Astrocyte of the spinal cord (primary cell): ENCODE measurements at regions not wholly inside any gene's neighbourhood (a gene's known extent, or its start where the extent isn't known, plus 50 kb on each side); places are given as distances from the start of the nearest gene placed in this dataset.
"Not testable (repeated sequence)": the region's sequence is repeated elsewhere in the genome, so short reads cannot be mapped to it uniquely, and the experiment has no call there.

Experiments
- DNase-seq: peaks from one replicate; pipeline ENCODE4 v3.0.0; 2011; ENCODE audit warnings: low read depth, low spot score
- H3K4me3 ChIP-seq: 2 replicates; pipeline ENCODE4 v1.5.1; 2011; ENCODE audit warnings: low read depth, mild to moderate bottlenecking, low read length, moderate library complexity
- CTCF ChIP-seq: IDR thresholded peaks from 2 replicates; pipeline ENCODE4 v1.5.1; 2012; ENCODE audit warnings: low read depth, mild to moderate bottlenecking, low read length, inconsistent platforms
- in situ Hi-C: cut with HindIII; loops from 2 replicates; pipeline ENCODE4 v1.10.0; 2017; ENCODE audit warnings: low sequenced_read_pairs

DNA sequence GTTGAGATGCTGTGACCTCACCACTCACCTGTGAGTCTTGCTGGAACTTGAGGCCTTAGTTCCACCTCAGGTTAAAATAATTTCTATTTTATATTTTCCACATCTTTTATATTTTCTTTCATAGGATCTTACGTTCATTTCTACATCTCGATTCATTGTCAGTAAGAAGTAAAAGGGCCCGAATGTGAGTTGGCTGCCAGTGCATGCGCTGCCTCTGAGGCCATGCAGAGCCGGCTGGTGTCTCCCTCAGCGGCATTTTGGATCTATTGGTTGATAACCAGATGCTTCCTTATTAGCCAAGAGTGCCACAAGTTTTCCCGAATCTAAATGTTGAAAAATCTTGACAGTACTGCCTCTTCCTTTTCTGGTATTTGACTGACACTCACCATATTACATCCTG lies 347.3 kb downstream of the TEX29 start:
- no peak for TF ChIP-seq CTCF
- no peak overlapping the region for H3K4me3 ChIP-seq
- DNase-seq, result no peak
- in situ Hi-C loops, result no loop called here

- in situ Hi-C loops, result no loop called here
- TF ChIP-seq CTCF, result no peak
- H3K4me3 ChIP-seq, result no peak overlapping the region
- DNase-seq, result no peak
Measured at GRCh38 chr13:111668451-111668850, 348.0 kb downstream of the TEX29 start.

GRCh38 chr13:111672198-111672597 lies 351.8 kb downstream of the TEX29 start:
- H3K4me3 ChIP-seq, DNase-seq, in situ Hi-C loops: not testable (repeated sequence)

DNA sequence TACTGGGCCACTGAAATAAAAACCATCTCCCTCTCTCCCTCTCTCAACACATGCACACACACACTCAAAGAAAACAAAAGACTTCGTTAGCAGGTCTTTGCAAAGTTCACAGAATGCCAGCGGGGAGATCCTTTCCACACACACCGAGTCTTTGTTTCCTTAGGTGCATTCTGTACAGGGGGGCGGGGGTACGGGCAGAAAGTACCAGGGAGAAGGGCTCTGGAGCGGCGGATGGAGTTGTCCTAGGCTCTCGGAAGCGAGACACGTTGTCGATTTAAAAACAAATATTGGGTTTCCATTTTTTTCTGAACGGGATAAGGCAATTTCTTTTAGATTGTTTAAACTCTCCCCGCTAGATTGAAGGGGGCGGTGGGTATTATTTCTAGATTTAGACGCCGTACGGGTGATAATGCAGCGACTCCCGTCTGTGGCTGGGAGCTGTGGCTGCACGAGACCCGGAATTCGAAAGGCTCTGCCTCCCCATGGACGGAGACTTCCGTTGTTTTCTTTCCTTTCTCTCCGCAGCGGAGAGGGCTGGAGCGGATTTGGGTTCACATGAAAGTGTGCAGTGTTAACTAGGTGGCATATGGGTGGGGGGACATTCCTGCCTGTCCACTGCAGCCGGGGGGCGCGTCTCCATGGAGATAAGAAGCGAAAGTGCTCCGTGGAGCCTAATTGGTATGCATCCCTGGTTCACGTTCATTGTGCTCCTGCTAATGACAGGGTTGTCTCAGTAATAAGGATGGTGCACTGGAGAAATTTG lies 357.9 kb downstream of the TEX29 start:
- in situ Hi-C loops, DNase-seq, H3K4me3 ChIP-seq: not testable (repeated sequence)

DNA sequence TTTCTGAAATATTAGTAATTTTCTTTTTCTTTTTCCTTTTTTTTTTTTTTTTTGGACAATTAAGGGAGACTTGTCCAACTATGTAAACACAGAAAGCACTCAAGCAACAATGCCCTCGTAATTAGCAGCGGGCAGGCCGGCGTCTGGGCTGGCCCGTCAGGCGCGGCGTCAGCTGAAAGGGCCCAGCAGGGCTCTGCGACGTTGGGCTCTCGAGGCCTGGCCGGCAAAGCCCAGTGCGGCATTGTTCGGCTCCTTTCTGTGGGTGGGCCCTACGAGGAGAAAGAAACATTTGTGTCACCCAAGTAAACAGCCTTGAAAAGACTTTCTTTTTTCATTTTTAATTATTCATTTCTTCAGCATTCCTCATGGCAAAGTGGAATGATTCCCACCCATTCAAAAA lies 359.2 kb downstream of the TEX29 start:
- DNase-seq, H3K4me3 ChIP-seq, in situ Hi-C loops: not testable (repeated sequence)

DNA sequence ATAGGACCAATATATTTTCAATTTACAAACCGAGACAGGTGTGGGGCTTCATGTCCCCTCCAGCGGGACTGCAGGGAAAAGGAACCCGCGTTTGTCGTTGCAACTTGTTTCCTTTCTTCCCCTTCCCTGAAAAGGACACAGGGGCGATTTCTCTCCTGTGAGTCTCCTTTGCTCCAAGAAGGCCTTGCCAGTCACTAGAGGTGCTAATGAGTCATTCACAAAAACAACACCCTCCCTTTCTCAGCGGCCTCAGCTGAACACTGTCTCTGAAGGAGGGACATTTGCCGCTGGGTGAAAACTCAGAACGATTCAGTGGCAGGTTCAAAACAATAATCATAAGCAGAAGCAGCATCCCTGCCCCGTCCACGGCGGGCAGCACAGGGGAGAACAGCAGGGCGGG lies 359.7 kb downstream of the TEX29 start:
- in situ Hi-C loops, DNase-seq, H3K4me3 ChIP-seq: not testable (repeated sequence)

- DNase-seq, in situ Hi-C loops, H3K4me3 ChIP-seq: not testable (repeated sequence)
Measured at GRCh38 chr13:111692028-111692427, 371.6 kb downstream of the TEX29 start.

DNA sequence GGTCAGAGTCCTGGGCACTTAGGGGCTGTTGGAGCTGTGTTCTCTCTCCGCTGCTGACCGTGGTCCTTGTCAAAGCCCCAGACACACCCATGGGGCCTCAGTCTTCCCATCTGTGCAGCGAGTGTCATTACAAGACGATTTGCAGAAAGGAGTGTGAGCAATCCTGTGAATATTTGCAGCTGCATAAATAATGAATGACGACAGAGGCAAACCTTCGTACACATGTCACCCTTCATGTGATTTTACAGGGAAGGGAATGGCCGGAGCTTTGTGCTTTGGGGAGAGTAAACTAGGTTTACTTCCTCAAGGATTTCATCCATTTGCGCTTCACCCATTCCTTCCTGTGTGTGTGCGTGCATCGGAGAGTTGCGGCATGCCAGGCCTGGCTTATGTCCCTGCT lies 370.8 kb upstream of the SOX1 start:
- H3K4me3 ChIP-seq, in situ Hi-C loops, DNase-seq: not testable (repeated sequence)

- DNase-seq, in situ Hi-C loops, H3K4me3 ChIP-seq: not testable (repeated sequence)
Measured at GRCh38 chr13:111702059-111702458, 364.9 kb upstream of the SOX1 start.
